Brain pericyte (primary cell): ENCODE measurements at regions not wholly inside any gene's neighbourhood (a gene's known extent, or its start where the extent isn't known, plus 50 kb on each side); places are given as distances from the start of the nearest gene placed in this dataset.

Experiments
- DNase-seq: peaks from one replicate; pipeline ENCODE4 v3.0.0-alpha.2; 2012; ENCODE audit warnings: low read depth, low spot score

GRCh38 chr3:70120357-70120966, 120.9 kb downstream of the SAMMSON start:
- DNase-seq: peak; percentile 5

GRCh38 chr3:70127192-70127591, 127.7 kb downstream of the SAMMSON start:
- DNase-seq: no peak

- no peak for DNase-seq
These were observed 137.8 kb downstream of the SAMMSON start for GRCh38 chr3:70137366-70137765.

- no peak for DNase-seq
These were observed 139.1 kb downstream of the SAMMSON start for GRCh38 chr3:70138606-70139005.
